ENCODE measurements at regions not wholly inside any gene's neighbourhood (a gene's known extent, or its start where the extent isn't known, plus 50 kb on each side); places are given as distances from the start of the nearest gene placed in this dataset.

DNA sequence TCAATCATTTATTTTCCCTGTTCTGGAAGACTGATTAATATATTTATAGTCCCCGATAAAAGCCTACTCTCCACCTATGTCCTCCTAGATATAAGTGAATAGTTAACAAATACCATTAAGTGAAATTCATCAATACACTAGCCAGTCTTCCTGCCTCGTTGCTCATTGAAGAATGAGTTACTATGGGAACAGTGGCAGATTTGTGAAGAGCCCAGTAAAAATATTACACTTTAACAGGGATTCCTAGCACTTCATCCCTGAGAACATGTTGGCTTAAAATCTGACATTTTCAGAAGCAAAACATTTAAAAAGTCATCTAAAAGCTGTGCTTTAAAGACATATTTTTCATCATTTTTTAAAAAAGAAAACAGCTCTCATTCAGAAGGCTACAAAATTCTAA, 848.7 kb upstream of the NXPH2 start:
- no peaks in the 10 kb centered on the region for H3K27me3 ChIP-seq (ENCODE audit: control insufficient read depth, extremely low read depth, insufficient read depth, low read length)
- H2AFZ ChIP-seq (ENCODE audit: control insufficient read depth, low read length) = no peak overlapping the region

DNA sequence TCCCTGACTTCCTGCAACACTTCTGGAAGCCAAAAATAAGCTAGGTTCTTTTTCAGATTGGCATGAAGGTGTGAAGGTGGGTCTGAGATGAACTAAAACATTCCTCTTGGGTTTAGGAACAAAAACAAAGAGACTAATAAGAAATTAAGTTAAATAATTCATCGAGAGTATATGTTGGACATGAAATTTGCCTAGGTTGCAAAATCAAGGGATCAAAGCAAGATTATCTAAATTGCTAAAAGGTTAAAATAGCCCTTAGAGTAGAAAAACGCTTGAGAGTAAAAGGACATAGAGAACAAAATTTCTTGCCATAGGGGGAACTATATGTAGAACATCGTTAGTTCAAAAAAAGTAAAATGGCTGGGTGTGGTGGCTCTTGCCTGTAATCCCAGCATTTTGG, 845.9 kb upstream of the NXPH2 start:
- Histone ChIP-seq H3K79me2 (ENCODE audit: control insufficient read depth, insufficient read depth, low read length) (no peaks in the 10 kb centered on the region), H4K20me1 (ENCODE audit: control insufficient read depth, extremely low read depth, insufficient read depth, low read length) (no peaks in the 10 kb centered on the region), H3K9me3 (ENCODE audit: control insufficient read depth, low read depth, low read length) (no peaks in the 10 kb centered on the region), H3K4me2 (ENCODE audit: control insufficient read depth, extremely low read depth, insufficient read depth, low read depth, low read length) (no peak overlapping the region), H3K27me3 (ENCODE audit: control insufficient read depth, extremely low read depth, insufficient read depth, low read length) (no peaks in the 10 kb centered on the region), H3K36me3 (ENCODE audit: control insufficient read depth in 2 of 2, extremely low read depth in 1 of 2, insufficient read depth in 2 of 2, low read length in 2 of 2) (no peaks in the 10 kb centered on the region), H3K4me1 (ENCODE audit: control insufficient read depth, extremely low read depth, insufficient read depth, low read length) (no peaks in the 10 kb centered on the region), H3K9me1 (ENCODE audit: control insufficient read depth, extremely low read depth, insufficient read depth, low read length) (no peaks in the 10 kb centered on the region), H2AFZ (ENCODE audit: control insufficient read depth, low read length) (no peak overlapping the region), H3K4me3 (ENCODE audit: control insufficient read depth in 2 of 3, extremely low read depth in 1 of 3, insufficient read depth in 2 of 3, low read depth in 1 of 3, low read length in 3 of 3) (no peak overlapping the region), H3K27ac (ENCODE audit: control insufficient read depth, insufficient read depth, low read length) (no peak overlapping the region), H3K9ac (ENCODE audit: control insufficient read depth, extremely low read depth, insufficient read depth, low read length) (no peak overlapping the region)
- no peak for DNase-seq (ENCODE audit: low read depth, low spot score)
- dilution Hi-C loops (cut with MboI; ENCODE audit: extremely low pct_ligation_motif_present, low sequenced_read_pairs) = no loop called here
- TF ChIP-seq EZH2 (IDR thresholded peaks at IDR 0.05; ENCODE audit: low read length) = no peak
- FAIRE-seq = no peak

More for the DNA sequence above, 848.7 kb upstream of the NXPH2 start:
- Histone ChIP-seq H3K4me1 (ENCODE audit: control insufficient read depth, extremely low read depth, insufficient read depth, low read length) (no peaks in the 10 kb centered on the region), H3K4me3 (ENCODE audit: control insufficient read depth in 2 of 3, extremely low read depth in 1 of 3, insufficient read depth in 2 of 3, low read depth in 1 of 3, low read length in 3 of 3) (no peak overlapping the region), H3K79me2 (ENCODE audit: control insufficient read depth, insufficient read depth, low read length) (no peaks in the 10 kb centered on the region), H3K4me2 (ENCODE audit: control insufficient read depth, extremely low read depth, insufficient read depth, low read depth, low read length) (no peak overlapping the region), H3K27ac (ENCODE audit: control insufficient read depth, insufficient read depth, low read length) (no peak overlapping the region), H3K9me3 (ENCODE audit: control insufficient read depth, low read depth, low read length) (no peaks in the 10 kb centered on the region), H3K36me3 (ENCODE audit: control insufficient read depth in 2 of 2, extremely low read depth in 1 of 2, insufficient read depth in 2 of 2, low read length in 2 of 2) (no peaks in the 10 kb centered on the region), H3K9me1 (ENCODE audit: control insufficient read depth, extremely low read depth, insufficient read depth, low read length) (no peaks in the 10 kb centered on the region), H3K9ac (ENCODE audit: control insufficient read depth, extremely low read depth, insufficient read depth, low read length) (no peak overlapping the region), H4K20me1 (ENCODE audit: control insufficient read depth, extremely low read depth, insufficient read depth, low read length) (no peaks in the 10 kb centered on the region)
- FAIRE-seq = no peak
- dilution Hi-C loops (cut with MboI; ENCODE audit: extremely low pct_ligation_motif_present, low sequenced_read_pairs) = no loop called here
- no peak for DNase-seq (ENCODE audit: low read depth, low spot score)
- TF ChIP-seq, protein P1, sequence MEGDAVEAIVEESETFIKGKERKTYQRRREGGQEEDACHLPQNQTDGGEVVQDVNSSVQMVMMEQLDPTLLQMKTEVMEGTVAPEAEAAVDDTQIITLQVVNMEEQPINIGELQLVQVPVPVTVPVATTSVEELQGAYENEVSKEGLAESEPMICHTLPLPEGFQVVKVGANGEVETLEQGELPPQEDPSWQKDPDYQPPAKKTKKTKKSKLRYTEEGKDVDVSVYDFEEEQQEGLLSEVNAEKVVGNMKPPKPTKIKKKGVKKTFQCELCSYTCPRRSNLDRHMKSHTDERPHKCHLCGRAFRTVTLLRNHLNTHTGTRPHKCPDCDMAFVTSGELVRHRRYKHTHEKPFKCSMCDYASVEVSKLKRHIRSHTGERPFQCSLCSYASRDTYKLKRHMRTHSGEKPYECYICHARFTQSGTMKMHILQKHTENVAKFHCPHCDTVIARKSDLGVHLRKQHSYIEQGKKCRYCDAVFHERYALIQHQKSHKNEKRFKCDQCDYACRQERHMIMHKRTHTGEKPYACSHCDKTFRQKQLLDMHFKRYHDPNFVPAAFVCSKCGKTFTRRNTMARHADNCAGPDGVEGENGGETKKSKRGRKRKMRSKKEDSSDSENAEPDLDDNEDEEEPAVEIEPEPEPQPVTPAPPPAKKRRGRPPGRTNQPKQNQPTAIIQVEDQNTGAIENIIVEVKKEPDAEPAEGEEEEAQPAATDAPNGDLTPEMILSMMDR (optimal IDR thresholded peaks at IDR 0.05 in 1 of 3, IDR thresholded peaks at IDR 0.05 in 1 of 3, conservative IDR thresholded peaks at IDR 0.05 in 1 of 3; ENCODE audit: extremely low read depth in 1 of 3, insufficient read depth in 2 of 3, low read length in 3 of 3) = no peak
- no peak for TF ChIP-seq EZH2 (IDR thresholded peaks at IDR 0.05; ENCODE audit: low read length)

DNA sequence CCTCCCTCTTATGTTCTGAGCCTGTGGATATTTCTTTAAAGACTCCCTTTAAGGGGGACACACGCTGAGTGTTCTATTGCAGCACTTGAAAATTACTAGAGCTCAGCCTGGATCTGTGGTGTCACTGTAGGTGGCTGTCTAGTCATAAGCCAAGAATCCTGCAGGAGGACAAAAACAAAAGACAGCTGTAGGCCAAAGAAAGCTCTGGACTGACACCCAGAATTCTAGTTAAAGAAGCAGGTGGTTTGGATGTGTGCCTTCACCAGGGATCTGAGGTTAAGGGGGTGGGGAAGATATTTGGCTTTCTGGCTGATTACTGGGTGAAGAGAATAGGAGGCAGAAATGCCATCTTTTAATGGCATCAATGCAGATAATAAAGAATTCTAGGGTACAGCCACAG, 842.5 kb upstream of the NXPH2 start:
- FAIRE-seq (no peak), DNase-seq (ENCODE audit: low read depth, low spot score) (no peak)
- dilution Hi-C loops (cut with MboI; ENCODE audit: extremely low pct_ligation_motif_present, low sequenced_read_pairs) = no loop called here

More for the DNA sequence above, 842.5 kb upstream of the NXPH2 start:
- H3K27ac ChIP-seq (ENCODE audit: control insufficient read depth, insufficient read depth, low read length) = no peak overlapping the region
- no peak overlapping the region for H3K4me2 ChIP-seq (ENCODE audit: control insufficient read depth, extremely low read depth, insufficient read depth, low read depth, low read length)
- TF ChIP-seq, protein P1 (optimal IDR thresholded peaks at IDR 0.05 in 1 of 3, IDR thresholded peaks at IDR 0.05 in 1 of 3, conservative IDR thresholded peaks at IDR 0.05 in 1 of 3; ENCODE audit: extremely low read depth in 1 of 3, insufficient read depth in 2 of 3, low read length in 3 of 3) = no peak
- TF ChIP-seq EZH2 (IDR thresholded peaks at IDR 0.05; ENCODE audit: low read length) = no peak
- H3K9ac ChIP-seq (ENCODE audit: control insufficient read depth, extremely low read depth, insufficient read depth, low read length) = no peak overlapping the region
- no peaks in the 10 kb centered on the region for H3K9me1 ChIP-seq (ENCODE audit: control insufficient read depth, extremely low read depth, insufficient read depth, low read length)
- no peaks in the 10 kb centered on the region for H3K4me1 ChIP-seq (ENCODE audit: control insufficient read depth, extremely low read depth, insufficient read depth, low read length)
- H3K36me3 ChIP-seq (ENCODE audit: control insufficient read depth in 2 of 2, extremely low read depth in 1 of 2, insufficient read depth in 2 of 2, low read length in 2 of 2) = no peaks in the 10 kb centered on the region
- H2AFZ ChIP-seq (ENCODE audit: control insufficient read depth, low read length) = no peak overlapping the region
- no peaks in the 10 kb centered on the region for H3K9me3 ChIP-seq (ENCODE audit: control insufficient read depth, low read depth, low read length)
- no peaks in the 10 kb centered on the region for H4K20me1 ChIP-seq (ENCODE audit: control insufficient read depth, extremely low read depth, insufficient read depth, low read length)
- H3K4me3 ChIP-seq (ENCODE audit: control insufficient read depth in 2 of 3, extremely low read depth in 1 of 3, insufficient read depth in 2 of 3, low read depth in 1 of 3, low read length in 3 of 3) = no peak overlapping the region
- H3K79me2 ChIP-seq (ENCODE audit: control insufficient read depth, insufficient read depth, low read length) = no peaks in the 10 kb centered on the region
- no peaks in the 10 kb centered on the region for H3K27me3 ChIP-seq (ENCODE audit: control insufficient read depth, extremely low read depth, insufficient read depth, low read length)
